NCI-H2196 (cell line): ENCODE measurements at regions not wholly inside any gene's neighbourhood (a gene's known extent, or its start where the extent isn't known, plus 50 kb on each side); places are given as distances from the start of the nearest gene placed in this dataset.
"Not testable (repeated sequence)": the region's sequence is repeated elsewhere in the genome, so short reads cannot be mapped to it uniquely, and the experiment has no call there.

ENCODE experiments used
- DNase-seq: peaks from one replicate; lab custom pipeline; 2025; ENCODE audit not compliant: unreplicated experiment; lab: John Stamatoyannopoulos, UW

GRCh38 chr14:97806891-97807290 is 1009.7 kb downstream of the VRK1 start:
- no peak for DNase-seq

GRCh38 chr14:97808541-97808940 is 1011.4 kb downstream of the VRK1 start:
- not testable (repeated sequence) for DNase-seq

- DNase-seq = no peak
Observed at GRCh38 chr14:97813556-97813955, 1016.4 kb downstream of the VRK1 start.

GRCh38 chr14:97820781-97821180 is 1023.6 kb downstream of the VRK1 start:
- no peak for DNase-seq

- DNase-seq = no peak
Observed at GRCh38 chr14:97824218-97824617, 1027.0 kb downstream of the VRK1 start.

GRCh38 chr14:97827746-97828145 is 1030.6 kb downstream of the VRK1 start:
- no peak for DNase-seq

- no peak for DNase-seq
Observed at GRCh38 chr14:97832776-97833175, 1035.6 kb downstream of the VRK1 start.

GRCh38 chr14:97838986-97839385 is 1041.8 kb downstream of the VRK1 start:
- DNase-seq = no peak

- DNase-seq = no peak
Observed at GRCh38 chr14:97840159-97840558, 1043.0 kb downstream of the VRK1 start.

- no peak for DNase-seq
Observed at GRCh38 chr14:97841762-97842161, 1044.6 kb downstream of the VRK1 start.

GRCh38 chr14:97843066-97843465 is 1045.9 kb downstream of the VRK1 start:
- DNase-seq = no peak

- DNase-seq = no peak
Observed at GRCh38 chr14:97844042-97844441, 1046.9 kb downstream of the VRK1 start.

- DNase-seq = no peak
Observed at GRCh38 chr14:97846156-97846555, 1049.0 kb downstream of the VRK1 start.

- no peak for DNase-seq
Observed at GRCh38 chr14:97848317-97848980, 1051.3 kb downstream of the VRK1 start.

- DNase-seq = no peak
Observed at GRCh38 chr14:97850466-97850865, 1053.3 kb downstream of the VRK1 start.

GRCh38 chr14:97850886-97851285 is 1053.7 kb downstream of the VRK1 start:
- no peak for DNase-seq

GRCh38 chr14:97851428-97851995 is 1054.3 kb downstream of the VRK1 start:
- no peak for DNase-seq

GRCh38 chr14:97854918-97855317 is 1057.7 kb downstream of the VRK1 start:
- DNase-seq = no peak

- DNase-seq = no peak
Observed at GRCh38 chr14:97866195-97866594, 1069.0 kb downstream of the VRK1 start.

- DNase-seq = no peak
Observed at GRCh38 chr14:97866664-97867063, 1069.5 kb downstream of the VRK1 start.

GRCh38 chr14:97873291-97873690 is 1076.1 kb downstream of the VRK1 start:
- DNase-seq = no peak

- DNase-seq = no peak
Observed at GRCh38 chr14:97874394-97874793, 1077.2 kb downstream of the VRK1 start.

GRCh38 chr14:97878206-97878605 is 1081.0 kb downstream of the VRK1 start:
- no peak for DNase-seq
